H9 (cell line): ENCODE measurements at regions not wholly inside any gene's neighbourhood (a gene's known extent, or its start where the extent isn't known, plus 50 kb on each side); places are given as distances from the start of the nearest gene placed in this dataset.

Experiments used
- DNase-seq: peaks from one replicate; pipeline ENCODE4 v3.0.0-alpha.2; 2017
- H2AFZ ChIP-seq: one replicate; pipeline ENCODE4 v1.6.1; 2013; ENCODE audit warnings: mild to moderate bottlenecking, low read length, control low read depth, moderate library complexity
- H2AK5ac ChIP-seq: 2 replicates; pipeline ENCODE4 v1.6.1; 2013; ENCODE audit warnings: low read length, control low read depth, mixed read lengths; ENCODE audit not compliant: insufficient read length
- H2BK120ac ChIP-seq: one replicate; pipeline ENCODE4 v1.6.1; 2013; ENCODE audit warnings: low read depth, mild to moderate bottlenecking, low read length, control low read depth, inconsistent platforms; ENCODE audit not compliant: poor library complexity, severe bottlenecking
- H2BK12ac ChIP-seq: 2 replicates; pipeline ENCODE4 v1.6.1; 2013; ENCODE audit warnings: low read length, control low read depth, mixed read lengths, low read depth; ENCODE audit not compliant: insufficient read length
- H2BK15ac ChIP-seq: 2 replicates; pipeline ENCODE4 v1.6.1; 2013; ENCODE audit warnings: low read depth, low read length, control low read depth
- H2BK20ac ChIP-seq: one replicate; pipeline ENCODE4 v1.6.1; 2013; ENCODE audit warnings: low read depth, mild to moderate bottlenecking, low read length, control low read depth, inconsistent platforms; ENCODE audit not compliant: poor library complexity, severe bottlenecking
- H2BK5ac ChIP-seq: 2 replicates; pipeline ENCODE4 v1.6.1; 2013; ENCODE audit warnings: low read length, control low read depth, mixed read lengths; ENCODE audit not compliant: insufficient read length
- H3K14ac ChIP-seq: 2 replicates; pipeline ENCODE4 v1.6.1; 2013; ENCODE audit warnings: low read length, control low read depth; ENCODE audit not compliant: insufficient read depth
- H3K18ac ChIP-seq: 2 replicates; pipeline ENCODE4 v1.6.1; 2013; ENCODE audit warnings: low read depth, mild to moderate bottlenecking, mixed read lengths, low read length, control low read depth; ENCODE audit not compliant: insufficient read length
- H3K23ac ChIP-seq: 2 replicates; pipeline ENCODE4 v1.6.1; 2013; ENCODE audit warnings: low read length, control low read depth, mixed read lengths, low read depth; ENCODE audit not compliant: insufficient read length
- H3K23me2 ChIP-seq: 2 replicates; pipeline ENCODE4 v1.6.1; 2013; ENCODE audit warnings: low read depth, mild to moderate bottlenecking, mixed read lengths, low read length, control low read depth; ENCODE audit not compliant: insufficient read length, poor library complexity, severe bottlenecking
- H3K27ac ChIP-seq: 2 replicates; pipeline ENCODE4 v1.5.1; 2013; ENCODE audit warnings: low read length, control low read depth, mixed read lengths, low read depth; ENCODE audit not compliant: insufficient read length
- H3K27me3 ChIP-seq: 2 replicates; pipeline ENCODE4 v1.6.1; 2013; ENCODE audit warnings: low read length, control low read depth, inconsistent platforms; ENCODE audit not compliant: insufficient read depth
- H3K4ac ChIP-seq: 2 replicates; pipeline ENCODE4 v1.6.1; 2013; ENCODE audit warnings: low read depth, mild to moderate bottlenecking, control low read depth, inconsistent platforms, low read length, moderate library complexity
- H3K4me1 ChIP-seq: 2 replicates; pipeline ENCODE4 v1.6.1; 2013; ENCODE audit warnings: low read length, control low read depth, inconsistent platforms; ENCODE audit not compliant: insufficient read depth
- H3K4me2 ChIP-seq: 2 replicates; pipeline ENCODE4 v1.6.1; 2013; ENCODE audit warnings: low read length, control low read depth, mixed read lengths; ENCODE audit not compliant: insufficient read length, insufficient read depth
- H3K56ac ChIP-seq: 2 replicates; pipeline ENCODE4 v1.6.1; 2013; ENCODE audit warnings: low read depth, mild to moderate bottlenecking, mixed read lengths, low read length, control low read depth; ENCODE audit not compliant: insufficient read length
- H3K79me1 ChIP-seq: 2 replicates; pipeline ENCODE4 v1.6.1; 2013; ENCODE audit warnings: low read depth, mild to moderate bottlenecking, moderate library complexity, low read length, control low read depth, inconsistent platforms; ENCODE audit not compliant: insufficient read depth, poor library complexity, severe bottlenecking
- H3K79me2 ChIP-seq: 2 replicates; pipeline ENCODE4 v1.6.1; 2013; ENCODE audit warnings: low read length, control low read depth, inconsistent platforms; ENCODE audit not compliant: insufficient read depth
- H3K9ac ChIP-seq: 2 replicates; pipeline ENCODE4 v1.6.1; 2013; ENCODE audit warnings: low read length, control low read depth, mixed read lengths; ENCODE audit not compliant: insufficient read length; ENCODE audit errors: extremely low read depth
- H3K9me3 ChIP-seq: one replicate; pipeline ENCODE4 v1.6.1; 2013; ENCODE audit warnings: low read depth, low read length, inconsistent platforms; ENCODE audit not compliant: control insufficient read depth
- H3T11ph ChIP-seq: one replicate; pipeline ENCODE4 v1.6.1; 2013; ENCODE audit warnings: mild to moderate bottlenecking, low read length, control low read depth, inconsistent platforms
- H4K20me1 ChIP-seq: one replicate; pipeline ENCODE4 v1.6.1; 2013; ENCODE audit not compliant: control insufficient read depth, insufficient read length, insufficient read depth
- H4K5ac ChIP-seq: 2 replicates; pipeline ENCODE4 v1.6.1; 2013; ENCODE audit warnings: low read depth, mild to moderate bottlenecking, mixed read lengths, low read length, control low read depth; ENCODE audit not compliant: insufficient read length
- H4K8ac ChIP-seq: replicated peaks from 2 replicates; pipeline ENCODE4 v1.6.1; 2013; ENCODE audit warnings: low read length, control low read depth, mixed read lengths, low read depth; ENCODE audit not compliant: insufficient read length
- H4K91ac ChIP-seq: 2 replicates; pipeline ENCODE4 v1.6.1; 2013; ENCODE audit warnings: low read depth, mild to moderate bottlenecking, moderate library complexity, mixed read lengths, low read length, control low read depth; ENCODE audit not compliant: insufficient read length
- H3K27ac Mint-ChIP-seq, 3 experiments: 2 replicates in 2 of 3; 3 replicates in 1 of 3; pipeline ENCODE4 v1.8.0; 2020 to 2021; ENCODE audit warnings: mixed read lengths in 3 of 3, mild to moderate bottlenecking in 1 of 3, moderate library complexity in 1 of 3
- H3K27me3 Mint-ChIP-seq: 2 replicates; pipeline ENCODE4 v1.8.0; 2021; ENCODE audit warnings: low read depth, mild to moderate bottlenecking, moderate library complexity, mixed read lengths
- H3K36me3 Mint-ChIP-seq, 3 experiments: 2 replicates in 2 of 3; 3 replicates in 1 of 3; pipeline ENCODE4 v1.8.0; 2020 to 2021; ENCODE audit warnings: low read depth in 3 of 3, mixed read lengths in 3 of 3; ENCODE audit not compliant: insufficient read depth in 1 of 3
- H3K4me1 Mint-ChIP-seq, 2 experiments: 2 replicates each; pipeline ENCODE4 v1.8.0; 2020; ENCODE audit warnings: mixed read lengths in 2 of 2
- H3K4me3 Mint-ChIP-seq, 2 experiments: 2 replicates in 1 of 2; 3 replicates in 1 of 2; pipeline ENCODE4 v1.8.0; 2020 to 2021; ENCODE audit warnings: mild to moderate bottlenecking in 2 of 2, mixed read lengths in 2 of 2, moderate library complexity in 1 of 2
- H3K9me3 Mint-ChIP-seq, 2 experiments: 2 replicates in 1 of 2; 3 replicates in 1 of 2; pipeline ENCODE4 v1.8.0; 2020; ENCODE audit warnings: mild to moderate bottlenecking in 2 of 2, mixed read lengths in 2 of 2, moderate library complexity in 1 of 2
- WGBS: extraction: QIAGEN DNeasy Blood & Tissue Kit; methylation state at CpG from one replicate; pipeline ENCODE4 v1.1.7; 2013; ENCODE audit warnings: missing lambda C conversion rate, low lambda C conversion rate, mixed read lengths; ENCODE audit not compliant: insufficient read length; ENCODE audit errors: extremely low coverage; 5-methylcytosine and 5-hydroxymethylcytosine counted together
- TF ChIP-seq, protein P1 (sequence below): fragments of 200-600 bp; sonication (generic); conservative IDR thresholded peaks from 3 replicates; pipeline ENCODE4 v1.8.0; 2021; ENCODE audit warnings: antibody characterized with exemption, mild to moderate bottlenecking

DNA sequence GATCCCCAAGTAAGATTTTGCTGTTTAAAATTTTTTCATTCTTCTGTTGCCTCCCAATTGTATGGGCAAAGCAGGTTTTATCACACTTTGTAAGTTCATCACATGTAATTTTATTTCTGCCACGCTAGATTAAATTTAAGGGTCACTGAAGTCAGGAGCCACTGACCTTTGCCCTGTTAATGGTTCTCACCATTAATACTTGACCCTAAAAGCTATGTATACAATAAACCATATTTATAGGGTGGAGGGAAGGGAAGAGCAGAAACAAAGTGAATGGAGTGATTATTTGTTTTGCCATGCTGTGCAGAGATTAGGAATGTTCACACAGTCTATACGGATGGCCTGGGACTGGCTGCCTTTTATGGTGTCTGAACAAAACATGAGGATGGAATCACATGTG, 186.7 kb downstream of the BMP2 start:
- no peaks in the 10 kb centered on the region for H3K4me1 Mint-ChIP-seq
- H4K20me1 ChIP-seq = no peaks in the 10 kb centered on the region
- no peak overlapping the region for H3K14ac ChIP-seq
- H3K23me2 ChIP-seq = no peaks in the 10 kb centered on the region
- H4K91ac ChIP-seq = no peak overlapping the region
- no peak overlapping the region for H3K18ac ChIP-seq
- H2AFZ ChIP-seq = no peak overlapping the region
- H3K23ac ChIP-seq = no peak overlapping the region
- H3K79me2 ChIP-seq = no peaks in the 10 kb centered on the region
- H3K56ac ChIP-seq = no peak overlapping the region
- no peak overlapping the region for H2BK120ac ChIP-seq
- H3K27ac Mint-ChIP-seq = no peak overlapping the region
- H3K27me3 Mint-ChIP-seq = no peaks in the 10 kb centered on the region
- no peak overlapping the region for H3K4me2 ChIP-seq
- H3K36me3 Mint-ChIP-seq = peaks cover 0 to 16% (median 6%) of the 10 kb centered on the region in 3 experiments; a peak in 3 of 7 replicates
- no peaks in the 10 kb centered on the region for H3K9me3 ChIP-seq
- TF ChIP-seq, protein P1, sequence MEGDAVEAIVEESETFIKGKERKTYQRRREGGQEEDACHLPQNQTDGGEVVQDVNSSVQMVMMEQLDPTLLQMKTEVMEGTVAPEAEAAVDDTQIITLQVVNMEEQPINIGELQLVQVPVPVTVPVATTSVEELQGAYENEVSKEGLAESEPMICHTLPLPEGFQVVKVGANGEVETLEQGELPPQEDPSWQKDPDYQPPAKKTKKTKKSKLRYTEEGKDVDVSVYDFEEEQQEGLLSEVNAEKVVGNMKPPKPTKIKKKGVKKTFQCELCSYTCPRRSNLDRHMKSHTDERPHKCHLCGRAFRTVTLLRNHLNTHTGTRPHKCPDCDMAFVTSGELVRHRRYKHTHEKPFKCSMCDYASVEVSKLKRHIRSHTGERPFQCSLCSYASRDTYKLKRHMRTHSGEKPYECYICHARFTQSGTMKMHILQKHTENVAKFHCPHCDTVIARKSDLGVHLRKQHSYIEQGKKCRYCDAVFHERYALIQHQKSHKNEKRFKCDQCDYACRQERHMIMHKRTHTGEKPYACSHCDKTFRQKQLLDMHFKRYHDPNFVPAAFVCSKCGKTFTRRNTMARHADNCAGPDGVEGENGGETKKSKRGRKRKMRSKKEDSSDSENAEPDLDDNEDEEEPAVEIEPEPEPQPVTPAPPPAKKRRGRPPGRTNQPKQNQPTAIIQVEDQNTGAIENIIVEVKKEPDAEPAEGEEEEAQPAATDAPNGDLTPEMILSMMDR = no peak
- no peak overlapping the region for H3K4ac ChIP-seq
- H3K79me1 ChIP-seq = no peaks in the 10 kb centered on the region
- no peak overlapping the region for H2BK5ac ChIP-seq
- no peak overlapping the region for H2BK15ac ChIP-seq
- no peak overlapping the region for H3K27ac ChIP-seq
- no peak overlapping the region for H2BK12ac ChIP-seq
- no peak for DNase-seq
- H2AK5ac ChIP-seq = no peak overlapping the region
- no peak overlapping the region for H3K9ac ChIP-seq
- H3T11ph ChIP-seq = no peak overlapping the region
- no CpG with 5 or more reads among the region's 2 CpGs for WGBS
- H3K4me3 Mint-ChIP-seq = no peak overlapping the region
- no peak overlapping the region for H4K8ac ChIP-seq
- H3K4me1 ChIP-seq = no peaks in the 10 kb centered on the region
- H3K27me3 ChIP-seq = no peaks in the 10 kb centered on the region
- H2BK20ac ChIP-seq = no peak overlapping the region
- peaks cover 8 to 12% of the 10 kb centered on the region in 2 experiments; a peak in 4 of 5 replicates for H3K9me3 Mint-ChIP-seq
- H4K5ac ChIP-seq = no peak overlapping the region
